ELF-1 (cell line): ENCODE measurements at regions not wholly inside any gene's neighbourhood (a gene's known extent, or its start where the extent isn't known, plus 50 kb on each side); places are given as distances from the start of the nearest gene placed in this dataset.
"Not testable (repeated sequence)": the region's sequence is repeated elsewhere in the genome, so short reads cannot be mapped to it uniquely, and the experiment has no call there.

ENCODE experiments used
- DNase-seq: peaks from one replicate; pipeline ENCODE4 v3.0.0-alpha.2; 2016; ENCODE audit warnings: low read depth, low spot score

DNA sequence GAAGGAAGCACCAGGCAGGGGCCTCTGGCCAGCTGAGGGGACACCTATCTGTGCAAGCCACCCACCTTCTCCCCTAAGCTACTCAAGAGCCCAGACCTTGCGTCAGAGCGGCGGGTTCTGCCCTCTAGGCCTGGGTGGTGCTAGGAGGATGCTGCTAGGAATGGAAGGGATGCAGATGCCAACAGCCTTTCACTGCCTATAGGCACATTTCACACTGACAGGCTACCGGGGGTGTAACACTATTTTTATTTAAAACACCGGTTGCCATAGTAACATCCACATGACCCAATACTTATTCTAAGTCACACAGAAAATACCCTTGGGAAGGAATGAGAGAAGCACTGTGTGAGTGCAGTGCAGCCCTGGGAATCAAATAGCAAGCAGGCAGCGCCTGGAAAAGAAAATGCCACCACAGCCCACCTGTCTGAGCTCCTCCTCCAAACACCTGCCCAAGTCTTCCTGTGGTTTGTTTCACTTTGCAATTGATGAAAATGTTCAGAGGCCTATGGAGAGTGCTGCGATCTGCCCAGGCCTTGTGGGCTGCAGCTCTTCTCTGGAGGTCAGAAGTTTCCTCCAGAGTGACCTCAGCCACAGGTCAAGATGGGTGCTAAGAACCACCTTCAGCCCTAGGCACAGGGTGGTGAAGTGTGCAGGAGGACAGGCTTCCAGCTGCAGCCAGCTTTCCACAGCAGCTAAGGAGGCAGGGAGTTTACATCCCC, 113.5 kb upstream of the TOPAZ1 start:
- DNase-seq = peak; percentile 44

DNA sequence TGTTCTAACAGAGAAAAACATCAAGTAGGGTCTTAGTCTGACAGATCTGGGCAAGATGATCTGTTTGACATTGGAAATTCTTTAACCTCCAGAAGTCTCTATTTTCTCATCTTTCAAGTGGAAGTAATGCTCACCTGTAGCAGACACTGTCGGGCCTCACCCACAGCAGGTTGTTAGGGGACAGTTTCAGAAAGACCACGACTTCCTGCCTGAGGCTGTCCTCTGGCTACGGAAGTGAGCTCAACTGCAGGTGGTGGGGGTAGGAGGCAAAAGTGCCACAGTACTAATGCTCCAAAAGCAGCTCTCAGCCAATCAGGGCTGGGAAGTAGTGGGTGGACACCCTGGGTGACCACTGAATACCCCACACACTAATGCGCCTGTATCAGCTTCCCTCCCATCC, 111.4 kb upstream of the TOPAZ1 start:
- DNase-seq = no peak

DNA sequence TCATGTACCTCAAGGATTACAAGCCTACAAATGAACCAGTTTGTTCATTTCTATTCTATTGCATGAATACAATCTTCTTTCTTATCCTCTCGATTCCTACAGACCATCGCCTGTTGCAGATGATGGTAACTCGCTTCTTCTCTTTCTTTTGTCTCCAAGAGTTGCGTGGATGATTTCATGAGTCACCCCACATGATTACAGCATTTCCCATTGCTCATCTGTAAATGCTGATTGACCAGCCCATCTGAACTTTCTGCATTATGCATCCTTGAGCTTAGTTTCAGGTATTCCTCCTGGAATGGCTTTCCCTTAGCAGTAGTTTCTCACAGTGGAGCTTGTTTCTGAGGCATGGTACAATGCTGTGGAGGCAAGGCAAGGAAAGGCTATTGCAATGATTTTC, 109.6 kb upstream of the TOPAZ1 start:
- no peak for DNase-seq

DNA sequence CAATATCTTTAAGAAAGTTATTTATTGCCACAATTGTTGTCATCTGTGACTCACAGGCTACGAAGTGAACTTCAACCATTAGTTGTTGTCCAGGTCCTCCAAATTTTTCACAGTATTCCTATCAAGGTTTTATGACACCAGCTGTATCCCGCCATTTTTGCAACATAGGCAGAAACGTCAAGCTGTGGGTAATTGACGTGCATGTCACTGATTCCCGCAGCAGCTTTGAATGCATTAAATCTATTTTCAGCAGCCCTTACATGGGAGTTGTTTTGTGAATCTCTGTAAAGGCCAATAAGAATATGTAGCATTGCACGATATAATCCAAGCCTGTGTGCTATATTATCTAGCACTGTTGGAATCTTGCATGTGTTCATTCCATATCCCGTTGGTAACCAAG, 109.1 kb upstream of the TOPAZ1 start:
- no peak for DNase-seq

DNA sequence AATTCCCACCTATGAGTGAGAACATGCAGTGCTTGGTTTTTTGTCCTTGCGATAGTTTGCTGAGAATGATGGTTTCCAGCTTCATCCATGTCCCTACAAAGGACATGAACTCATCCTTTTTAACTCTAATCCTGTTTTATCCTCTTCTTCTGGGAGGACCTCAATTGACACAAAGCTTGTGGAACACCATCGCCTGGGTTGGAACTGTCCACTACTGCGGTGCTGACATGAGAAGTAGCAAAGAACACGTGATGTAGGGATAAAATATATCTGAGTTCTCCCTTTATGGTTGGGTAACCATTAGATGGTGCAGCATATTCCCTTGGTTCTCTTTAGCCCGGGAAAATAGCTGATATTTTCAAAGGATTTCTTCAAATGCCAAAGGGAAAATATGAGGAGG, 105.3 kb upstream of the TOPAZ1 start:
- DNase-seq = no peak

DNA sequence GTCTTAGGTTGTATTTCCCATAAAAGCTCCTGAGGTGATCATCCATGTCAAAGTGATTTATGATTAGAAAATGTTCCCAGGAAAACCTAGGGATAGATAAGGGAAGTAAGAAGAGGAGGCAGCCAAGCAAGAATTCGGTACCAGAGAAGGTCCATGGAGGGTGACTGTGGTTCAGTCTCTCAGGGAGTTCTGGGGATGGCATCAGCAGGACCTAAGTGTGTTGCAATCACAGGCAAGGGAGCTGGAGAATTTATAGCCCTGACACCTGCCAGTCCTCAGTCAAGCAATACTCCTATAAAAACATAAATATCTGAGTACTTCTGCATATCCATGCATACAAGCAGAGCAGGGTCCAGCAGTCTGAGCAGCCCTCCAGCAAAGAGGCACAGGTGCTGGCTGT, 95.6 kb upstream of the TOPAZ1 start:
- no peak for DNase-seq

DNA sequence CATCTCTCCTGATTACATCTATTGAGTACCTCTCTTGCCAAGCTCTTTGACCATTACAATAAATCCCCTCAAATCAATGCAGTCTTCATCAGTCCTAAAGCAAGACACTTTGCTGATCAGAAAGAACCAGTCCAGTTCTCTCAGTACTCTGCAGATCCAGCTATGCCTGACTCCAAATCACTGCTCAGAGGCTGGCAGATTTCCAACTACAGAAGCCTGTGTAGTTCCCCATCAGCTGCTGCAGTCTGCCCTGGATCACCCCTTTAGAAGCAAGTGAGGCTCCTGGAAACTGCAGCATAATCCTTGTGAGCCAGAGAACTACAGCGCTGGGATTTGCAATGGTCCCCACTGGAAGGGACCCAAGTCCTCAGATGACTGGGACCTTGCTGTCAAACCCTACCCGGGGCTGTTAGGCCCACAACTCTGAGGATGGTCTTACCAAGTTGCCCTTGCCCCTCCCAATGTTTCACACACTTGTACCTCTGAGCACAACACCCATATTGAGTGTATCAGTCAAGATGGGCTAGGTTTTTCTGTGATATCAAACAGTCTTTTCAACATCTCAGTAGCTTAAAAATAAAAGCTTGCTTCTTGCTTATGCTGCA, 81.9 kb upstream of the TOPAZ1 start:
- DNase-seq = no peak

DNA sequence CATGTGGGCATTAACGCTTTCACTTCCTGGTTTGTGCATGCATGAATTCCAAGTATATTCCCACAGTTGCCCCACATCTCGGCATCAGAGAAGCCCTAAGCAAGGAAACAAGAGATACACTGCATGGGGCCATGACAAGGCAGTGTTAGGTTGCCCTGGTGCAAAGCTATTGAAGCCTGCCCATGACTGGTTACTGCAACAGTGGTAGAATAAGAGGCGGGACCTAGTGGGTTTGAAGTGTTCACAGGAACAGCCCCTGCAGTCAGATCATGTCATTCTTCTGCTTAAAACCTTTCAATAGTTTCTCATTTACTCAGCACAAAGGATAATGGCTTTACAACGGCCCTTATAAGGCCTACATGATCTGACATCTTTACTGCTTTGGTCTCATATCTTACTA, 80.9 kb upstream of the TOPAZ1 start:
- DNase-seq = no peak

DNA sequence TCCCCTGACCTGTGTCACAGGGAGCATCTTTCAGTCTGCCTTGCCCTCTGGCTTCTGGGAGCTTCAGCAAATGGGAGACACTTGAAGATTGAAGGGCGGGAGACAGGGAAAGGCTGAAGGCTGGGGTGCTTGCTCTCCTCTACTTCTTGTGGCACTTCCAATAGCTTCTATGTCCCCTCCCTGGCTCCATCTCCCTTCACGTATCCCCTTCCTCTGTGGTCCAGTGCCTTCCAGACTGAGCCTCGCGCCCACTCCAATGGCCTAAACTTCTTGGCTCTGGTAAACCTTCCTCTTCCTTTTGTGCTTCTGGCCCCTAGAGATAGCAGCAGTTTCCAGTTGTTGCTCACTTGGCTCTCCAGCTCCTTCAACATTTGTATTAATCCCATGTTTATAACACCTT, 69.8 kb upstream of the TOPAZ1 start:
- no peak for DNase-seq

DNA sequence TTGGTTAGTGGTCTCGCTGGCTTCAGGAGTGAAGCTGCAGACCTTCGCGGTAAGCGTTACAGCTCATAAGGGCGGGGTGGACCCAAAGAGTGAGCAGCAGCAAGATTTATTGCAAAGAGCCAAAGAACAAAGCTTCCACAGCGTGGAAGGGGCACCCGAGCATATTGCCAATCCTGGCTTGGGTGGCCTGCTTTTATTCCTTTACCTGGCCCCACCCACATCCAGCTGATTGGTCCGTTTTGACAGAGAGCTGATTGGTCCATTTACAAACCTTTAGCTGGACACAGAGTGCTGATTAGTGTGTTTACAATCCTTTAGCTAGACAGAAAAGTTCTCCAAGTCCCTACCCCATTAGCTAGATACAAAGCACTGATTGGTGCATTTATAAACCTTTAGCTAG, 69.0 kb upstream of the TOPAZ1 start:
- DNase-seq = not testable (repeated sequence)

DNA sequence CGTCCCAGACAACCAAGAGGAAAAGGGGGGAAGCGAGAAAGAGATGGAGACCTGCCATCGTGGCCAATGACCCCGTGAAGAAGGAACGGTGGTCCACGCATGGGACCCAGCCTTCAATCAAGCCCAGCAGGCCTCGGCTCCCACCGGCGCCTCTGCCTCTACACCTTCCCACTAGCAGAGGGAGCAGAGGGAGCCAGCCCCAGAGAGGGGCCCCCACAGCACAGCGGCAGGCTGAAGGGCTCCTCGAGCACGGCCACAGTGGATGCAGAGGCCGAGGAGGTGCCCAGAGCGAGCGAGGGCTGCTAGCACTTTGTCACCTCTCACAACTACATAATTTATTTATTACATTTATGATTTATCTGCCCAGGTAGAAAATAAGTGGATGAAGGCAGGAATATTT, 68.4 kb upstream of the TOPAZ1 start:
- no peak for DNase-seq

DNA sequence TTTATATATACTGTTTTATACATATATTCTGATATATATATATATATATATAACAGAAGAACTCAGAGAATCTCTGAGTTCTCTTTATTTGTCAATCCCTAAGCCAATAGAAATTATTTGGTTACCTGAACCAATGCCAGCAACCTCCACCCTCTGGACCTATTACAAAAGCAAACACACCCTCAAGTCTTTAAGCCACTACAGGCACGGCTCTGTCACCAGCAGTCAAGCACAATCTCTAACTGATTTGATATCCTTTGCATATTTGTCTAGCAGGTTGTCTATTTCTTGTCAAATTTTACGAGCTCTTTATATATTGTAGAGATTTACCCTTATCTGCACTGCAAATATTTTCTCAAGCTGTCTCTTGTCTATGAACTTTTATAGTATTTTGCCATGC, 66.6 kb upstream of the TOPAZ1 start:
- no peak for DNase-seq

DNA sequence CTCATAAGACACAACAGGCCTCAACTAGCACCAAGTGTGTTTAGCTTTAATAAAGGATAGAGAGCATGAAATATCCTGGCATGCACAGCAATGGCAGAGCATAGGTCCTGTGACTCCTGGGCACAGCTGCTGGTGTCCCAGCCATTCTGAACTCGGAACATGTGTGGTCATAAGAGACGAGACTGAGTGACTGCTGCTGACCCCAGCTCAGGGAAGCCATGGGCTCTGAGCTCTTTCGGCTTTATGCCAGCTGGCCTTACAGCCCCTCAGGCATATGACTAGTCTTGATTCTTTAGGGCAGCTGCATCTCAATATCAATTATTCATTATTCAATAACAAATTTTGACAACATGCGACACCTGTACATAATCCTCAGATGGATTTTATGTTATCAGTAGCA, 62.4 kb upstream of the TOPAZ1 start:
- DNase-seq = no peak

DNA sequence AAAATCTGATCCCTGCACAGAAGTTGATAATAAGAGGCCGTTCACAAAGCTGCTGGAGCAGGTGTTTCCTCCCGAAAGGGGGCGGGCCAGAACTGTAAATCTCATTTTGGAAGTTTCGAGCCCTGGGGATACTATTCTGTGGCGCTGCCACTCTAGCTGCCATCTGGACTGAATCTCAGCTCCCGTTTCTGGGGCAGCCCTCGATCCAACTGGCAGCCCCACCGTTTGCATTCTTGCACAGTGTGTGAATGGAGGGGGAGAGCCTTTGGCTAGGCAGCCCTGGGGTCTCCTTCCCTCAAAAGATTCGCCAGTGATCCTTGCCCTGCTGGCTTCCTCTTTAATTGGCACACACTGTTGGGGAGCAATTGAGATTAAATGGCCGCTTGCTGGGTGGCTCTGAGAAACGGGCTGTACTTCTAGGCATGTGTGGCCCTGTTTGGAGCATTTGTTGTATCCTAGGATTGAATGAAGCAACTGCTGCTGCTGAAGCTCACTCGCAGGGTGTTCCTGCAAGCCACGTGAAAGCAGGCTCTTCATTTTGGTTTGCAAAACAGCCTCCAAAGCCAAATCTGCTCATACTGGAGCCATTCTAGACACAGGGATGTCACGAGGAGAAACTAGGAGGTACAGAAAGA, 57.2 kb upstream of the TOPAZ1 start:
- DNase-seq = no peak

DNA sequence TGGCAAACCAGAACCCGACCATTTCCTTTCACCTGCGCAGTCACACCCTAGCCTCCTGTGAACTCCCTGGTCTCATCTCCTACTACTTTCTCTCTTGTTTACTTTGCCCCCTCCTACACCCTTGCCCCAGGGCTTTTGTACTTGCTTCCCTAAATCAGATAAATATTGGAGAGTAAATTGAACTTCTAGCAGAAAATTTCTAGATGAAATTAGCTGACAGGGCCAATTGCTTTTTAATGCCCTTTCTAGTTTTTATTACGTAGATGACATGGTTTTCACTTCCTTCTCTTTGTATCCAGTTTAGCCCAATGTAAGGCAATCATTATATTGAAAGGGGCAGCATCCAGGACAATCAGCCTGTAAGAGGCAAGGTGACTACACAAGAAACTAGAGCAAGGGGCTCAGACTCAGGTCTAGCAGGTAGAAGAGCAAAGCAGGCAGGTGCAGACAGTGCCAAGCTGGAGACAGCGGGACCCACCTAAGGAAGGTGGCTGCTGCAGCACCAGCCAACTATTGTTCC, 56.2 kb upstream of the TOPAZ1 start:
- no peak for DNase-seq

DNA sequence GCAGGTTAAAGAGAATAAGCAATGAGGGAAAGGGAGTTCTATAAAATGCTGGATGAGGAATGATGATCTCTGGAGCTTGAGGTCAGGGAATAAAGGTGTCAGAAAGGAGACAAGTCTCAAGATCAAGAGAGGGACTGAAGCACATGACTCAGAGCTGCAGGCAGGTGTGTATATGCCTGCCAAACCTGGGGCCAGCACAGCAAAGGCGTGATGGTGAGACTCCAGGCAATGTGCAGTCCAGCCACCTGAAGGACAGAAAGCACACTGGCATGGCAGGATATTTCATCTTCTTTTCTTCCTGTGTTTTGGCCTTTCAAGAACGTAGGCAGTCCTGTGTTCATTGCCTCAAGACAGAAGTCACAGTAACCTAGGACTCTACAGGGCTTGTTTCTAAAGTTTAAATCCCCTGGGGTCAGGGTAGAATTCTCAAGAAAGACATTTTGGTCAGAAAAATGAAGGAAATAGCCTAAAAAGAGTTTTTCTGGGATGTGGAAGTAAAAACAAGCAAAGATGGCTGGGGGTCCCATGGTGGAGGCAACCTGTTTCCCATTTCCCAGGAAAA, 55.5 kb upstream of the TOPAZ1 start:
- DNase-seq = no peak

DNA sequence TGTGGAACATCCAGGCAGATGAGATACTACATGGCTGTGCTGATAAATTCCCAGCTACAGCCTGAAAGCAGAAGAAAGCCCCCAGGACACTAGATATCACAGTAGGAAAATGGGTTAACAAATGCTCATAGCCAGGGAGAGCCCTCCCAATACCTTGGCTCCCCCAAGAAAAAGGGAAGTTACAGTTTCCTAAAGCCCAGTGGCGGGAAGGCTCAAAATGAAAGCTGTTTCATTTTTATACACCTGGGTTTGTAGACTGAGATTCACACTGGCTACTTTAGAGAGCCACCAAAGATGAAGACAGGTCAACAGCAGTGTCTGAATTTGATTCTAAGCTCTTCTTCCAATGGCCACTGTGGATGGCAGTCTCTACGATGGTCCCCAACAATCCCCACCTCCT, 55.0 kb upstream of the TOPAZ1 start:
- DNase-seq = no peak
